ENCODE measurements at regions not wholly inside any gene's neighbourhood (a gene's known extent, or its start where the extent isn't known, plus 50 kb on each side); places are given as distances from the start of the nearest gene placed in this dataset.

- ATAC-seq (no peak), DNase-seq (no peak)
- CTCF ChIA-PET = no interaction called here
- Mint-ChIP-seq H3K4me1 (ENCODE audit: low read depth) (no peaks in the 10 kb centered on the region), H3K27ac (no peak overlapping the region), H3K4me3 (no peak overlapping the region), H3K27me3 (ENCODE audit: low read depth) (no peaks in the 10 kb centered on the region), H3K9me3 (ENCODE audit: insufficient read depth) (no peaks in the 10 kb centered on the region), H3K36me3 (ENCODE audit: low read depth) (no peaks in the 10 kb centered on the region)
- POLR2A ChIA-PET = no interaction called here
Observed at GRCh38 chr14:38431156-38431555, 175.3 kb upstream of the CLEC14A start.

DNA sequence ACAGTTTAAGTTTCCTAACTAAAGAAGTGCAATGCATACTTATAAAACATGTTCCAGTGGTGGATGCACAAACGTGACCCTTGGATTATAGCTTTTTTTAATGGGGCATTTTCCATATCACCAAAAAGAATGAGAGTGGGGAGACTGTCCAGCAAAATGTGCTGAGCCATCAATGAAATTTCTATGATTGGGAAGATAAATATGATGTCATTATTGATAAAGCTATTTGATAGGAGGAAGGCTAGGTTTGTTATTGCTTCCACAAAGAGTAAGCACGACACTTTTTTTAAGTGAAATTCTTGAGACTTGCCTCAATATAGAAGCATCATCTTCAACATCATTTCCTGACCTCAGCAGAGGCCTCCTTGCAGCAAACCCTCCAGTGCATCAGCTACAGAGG, 174.6 kb upstream of the CLEC14A start:
- CTCF ChIA-PET = interaction anchor here (1.3 kb wide), 1 partner anchor 11 kb away, joined by 3 read pairs; no protein-coding TSS in a partner anchor
- no peaks in the 10 kb centered on the region for H3K36me3 Mint-ChIP-seq (ENCODE audit: low read depth)
- H3K27ac Mint-ChIP-seq = no peak overlapping the region
- DNase-seq (no peak), ATAC-seq (no peak)
- no peaks in the 10 kb centered on the region for H3K27me3 Mint-ChIP-seq (ENCODE audit: low read depth)
- no peak overlapping the region for H3K4me3 Mint-ChIP-seq
- POLR2A ChIA-PET = no interaction called here
- H3K9me3 Mint-ChIP-seq (ENCODE audit: insufficient read depth) = no peaks in the 10 kb centered on the region
- H3K4me1 Mint-ChIP-seq (ENCODE audit: low read depth) = no peaks in the 10 kb centered on the region

DNA sequence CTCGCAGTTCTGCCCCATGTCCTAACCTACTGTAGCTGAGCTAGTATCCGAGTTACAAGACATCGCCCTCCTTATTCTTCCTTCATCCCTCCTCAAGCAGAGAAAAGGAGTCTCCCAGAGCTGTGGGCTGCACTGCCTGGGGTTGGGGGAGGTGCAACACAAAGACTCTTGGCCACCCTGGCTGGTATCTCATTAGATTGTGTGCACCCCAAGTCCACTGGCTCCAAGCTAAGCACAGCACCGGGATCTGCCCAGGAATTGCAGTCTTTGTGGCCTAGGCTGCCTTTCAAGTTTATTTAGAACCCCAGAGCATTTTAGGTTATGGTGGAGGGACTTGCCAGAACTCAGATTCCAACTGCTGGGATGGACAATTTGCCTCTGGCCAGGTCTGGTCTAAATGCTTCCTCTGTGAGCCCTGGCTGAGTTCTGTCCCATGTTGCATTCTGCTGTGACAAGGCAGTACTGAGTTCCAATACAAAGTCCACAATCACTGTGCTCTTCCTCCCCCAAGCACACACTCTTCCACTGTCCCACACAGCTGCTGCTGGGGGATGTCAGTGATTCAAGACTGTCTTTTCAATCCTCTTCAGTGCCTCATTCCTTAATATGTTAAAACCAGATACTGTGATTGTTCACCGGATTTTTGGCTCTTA, 169.6 kb upstream of the CLEC14A start:
- H3K36me3 Mint-ChIP-seq (ENCODE audit: low read depth) = no peaks in the 10 kb centered on the region
- ChIA-PET CTCF (no interaction called here), POLR2A (no interaction called here)
- no peak overlapping the region for H3K4me3 Mint-ChIP-seq
- no peak overlapping the region for H3K27ac Mint-ChIP-seq
- no peaks in the 10 kb centered on the region for H3K4me1 Mint-ChIP-seq (ENCODE audit: low read depth)
- H3K9me3 Mint-ChIP-seq (ENCODE audit: insufficient read depth) = peaks cover 10% of the 10 kb centered on the region
- H3K27me3 Mint-ChIP-seq (ENCODE audit: low read depth) = no peaks in the 10 kb centered on the region
- no peak for DNase-seq
- ATAC-seq = no peak

- H3K4me1 Mint-ChIP-seq (ENCODE audit: low read depth) = no peaks in the 10 kb centered on the region
- H3K27ac Mint-ChIP-seq = no peak overlapping the region
- H3K36me3 Mint-ChIP-seq (ENCODE audit: low read depth) = no peaks in the 10 kb centered on the region
- ChIA-PET CTCF (interaction anchor here (1.4 kb wide), 1 partner anchor 10 kb away, joined by 3 read pairs; no protein-coding TSS in a partner anchor), POLR2A (no interaction called here)
- peaks cover 10% of the 10 kb centered on the region for H3K9me3 Mint-ChIP-seq (ENCODE audit: insufficient read depth)
- ATAC-seq = no peak
- H3K27me3 Mint-ChIP-seq (ENCODE audit: low read depth) = no peaks in the 10 kb centered on the region
- DNase-seq = no peak
- H3K4me3 Mint-ChIP-seq = no peak overlapping the region
Observed at GRCh38 chr14:38420048-38420447, 164.2 kb upstream of the CLEC14A start.

DNA sequence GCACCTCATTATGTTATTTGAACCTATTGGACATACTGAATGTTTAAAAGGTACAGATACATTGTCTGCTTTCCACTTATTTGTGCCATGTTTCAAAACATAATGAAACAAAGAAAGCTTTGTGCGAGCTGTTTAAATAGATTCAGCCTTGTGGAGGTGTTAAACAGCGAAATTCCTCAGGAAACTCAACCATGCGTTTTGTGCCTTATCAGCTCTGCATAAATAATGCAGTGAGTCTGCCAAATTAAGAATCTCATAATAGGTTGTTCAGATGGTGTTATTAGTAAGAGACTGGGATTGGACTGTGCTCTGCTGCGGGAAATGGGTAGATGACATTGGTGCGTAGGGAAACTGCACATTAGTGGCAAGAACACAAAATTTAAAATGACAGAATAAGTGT, 163.7 kb upstream of the CLEC14A start:
- peaks cover 6% of the 10 kb centered on the region for H3K9me3 Mint-ChIP-seq (ENCODE audit: insufficient read depth)
- no peak overlapping the region for H3K4me3 Mint-ChIP-seq
- H3K27ac Mint-ChIP-seq = no peak overlapping the region
- DNase-seq (no peak), ATAC-seq (no peak)
- ChIA-PET POLR2A (no interaction called here), CTCF (interaction anchor here (1.4 kb wide), 1 partner anchor 10 kb away, joined by 3 read pairs; no protein-coding TSS in a partner anchor)
- H3K27me3 Mint-ChIP-seq (ENCODE audit: low read depth) = no peaks in the 10 kb centered on the region
- H3K36me3 Mint-ChIP-seq (ENCODE audit: low read depth) = no peaks in the 10 kb centered on the region
- no peaks in the 10 kb centered on the region for H3K4me1 Mint-ChIP-seq (ENCODE audit: low read depth)

DNA sequence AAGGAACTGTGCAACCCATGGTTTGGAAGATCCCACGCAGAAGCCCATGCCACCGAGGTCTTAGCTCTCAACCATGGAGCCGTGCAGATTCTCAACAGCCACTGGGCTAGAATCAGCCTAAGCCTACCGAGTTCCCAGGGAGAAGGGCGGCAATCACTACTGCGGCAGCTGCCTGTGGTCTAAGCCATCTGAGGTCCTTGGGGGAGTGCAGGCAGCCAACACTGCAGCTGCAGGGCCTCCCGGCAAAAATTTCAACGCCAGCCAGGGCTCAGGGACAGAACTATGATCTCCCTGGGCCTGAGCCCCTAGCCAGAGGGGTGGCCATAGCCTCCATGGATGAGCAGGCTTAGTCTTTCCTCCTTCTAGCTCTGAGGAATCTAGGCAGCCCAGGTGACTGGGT, 156.8 kb upstream of the CLEC14A start:
- no peaks in the 10 kb centered on the region for H3K9me3 Mint-ChIP-seq (ENCODE audit: insufficient read depth)
- DNase-seq (no peak), ATAC-seq (no peak)
- H3K4me3 Mint-ChIP-seq = no peak overlapping the region
- no peaks in the 10 kb centered on the region for H3K4me1 Mint-ChIP-seq (ENCODE audit: low read depth)
- POLR2A ChIA-PET = no interaction called here
- no peaks in the 10 kb centered on the region for H3K36me3 Mint-ChIP-seq (ENCODE audit: low read depth)
- no peak overlapping the region for H3K27ac Mint-ChIP-seq
- H3K27me3 Mint-ChIP-seq (ENCODE audit: low read depth) = no peaks in the 10 kb centered on the region
- CTCF ChIA-PET = no interaction called here

GRCh38 chr14:38410442-38410841, 154.5 kb upstream of the CLEC14A start:
- ATAC-seq = no peak
- POLR2A ChIA-PET = no interaction called here
- H3K9me3 Mint-ChIP-seq (ENCODE audit: insufficient read depth) = no peaks in the 10 kb centered on the region
- DNase-seq = no peak
- H3K36me3 Mint-ChIP-seq (ENCODE audit: low read depth) = no peaks in the 10 kb centered on the region
- CTCF ChIA-PET = interaction anchor here (0.6 kb wide), 1 partner anchor 34 kb away, joined by 3 read pairs; no protein-coding TSS in a partner anchor
- H3K27ac Mint-ChIP-seq = no peak overlapping the region
- H3K27me3 Mint-ChIP-seq (ENCODE audit: low read depth) = no peaks in the 10 kb centered on the region
- no peak overlapping the region for H3K4me3 Mint-ChIP-seq
- H3K4me1 Mint-ChIP-seq (ENCODE audit: low read depth) = no peaks in the 10 kb centered on the region

GRCh38 chr14:38409071-38409705, 153.3 kb upstream of the CLEC14A start:
- DNase-seq (no peak), ATAC-seq (no peak)
- Mint-ChIP-seq H3K4me3 (no peak overlapping the region), H3K27ac (no peak overlapping the region), H3K36me3 (ENCODE audit: low read depth) (no peaks in the 10 kb centered on the region), H3K4me1 (ENCODE audit: low read depth) (no peaks in the 10 kb centered on the region), H3K9me3 (ENCODE audit: insufficient read depth) (no peaks in the 10 kb centered on the region), H3K27me3 (ENCODE audit: low read depth) (no peaks in the 10 kb centered on the region)
- CTCF ChIA-PET = no interaction called here
- POLR2A ChIA-PET = no interaction called here

DNA sequence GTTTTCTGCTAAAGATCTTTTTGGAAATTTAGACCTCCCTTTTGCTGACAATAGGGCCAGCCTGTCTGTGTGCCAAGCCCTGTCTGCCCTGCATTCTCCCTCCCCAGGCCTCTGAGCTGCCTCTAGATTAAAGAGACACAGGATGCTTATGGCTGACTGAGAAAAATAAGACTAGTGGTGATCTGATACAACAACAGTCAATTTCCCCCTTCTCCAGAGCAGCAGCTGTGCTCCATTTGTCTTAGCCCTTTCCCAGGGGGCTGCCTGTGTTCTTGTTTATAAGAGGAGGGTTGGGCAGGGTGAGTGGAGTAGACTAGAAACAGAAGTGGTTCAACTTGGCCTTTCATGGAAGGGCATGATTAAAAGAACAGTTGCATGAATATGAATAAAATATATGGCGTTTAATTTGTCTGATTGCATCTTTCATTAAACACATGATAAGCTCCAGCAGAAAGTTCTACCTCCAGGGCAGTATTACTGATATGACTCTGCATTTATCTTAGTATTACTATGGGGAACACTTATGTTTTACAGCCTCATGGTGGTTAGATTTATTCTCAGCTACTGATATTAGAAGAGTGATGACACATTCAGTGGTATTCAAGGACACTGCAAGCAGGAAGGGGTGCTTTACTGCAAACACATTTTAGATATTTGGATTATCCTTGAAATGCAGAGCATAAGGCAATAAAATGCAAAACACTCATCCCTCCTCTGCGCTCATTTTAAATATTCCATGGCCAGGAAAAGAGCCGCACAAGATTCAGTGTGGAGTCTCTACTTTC, 150.2 kb upstream of the CLEC14A start:
- H3K9me3 Mint-ChIP-seq (ENCODE audit: insufficient read depth) = no peaks in the 10 kb centered on the region
- CTCF ChIA-PET = no interaction called here
- no peak overlapping the region for H3K4me3 Mint-ChIP-seq
- H3K36me3 Mint-ChIP-seq (ENCODE audit: low read depth) = no peaks in the 10 kb centered on the region
- POLR2A ChIA-PET = no interaction called here
- ATAC-seq (no peak), DNase-seq (no peak)
- no peak overlapping the region for H3K27ac Mint-ChIP-seq
- H3K27me3 Mint-ChIP-seq (ENCODE audit: low read depth) = peaks cover 3% of the 10 kb centered on the region
- no peaks in the 10 kb centered on the region for H3K4me1 Mint-ChIP-seq (ENCODE audit: low read depth)

- no peaks in the 10 kb centered on the region for H3K36me3 Mint-ChIP-seq (ENCODE audit: low read depth)
Observed at GRCh38 chr14:38404616-38405015, 148.7 kb upstream of the CLEC14A start.

GRCh38 chr14:38404100-38404541, 148.2 kb upstream of the CLEC14A start:
- H3K27ac Mint-ChIP-seq = no peak overlapping the region
- H3K36me3 Mint-ChIP-seq (ENCODE audit: low read depth) = no peaks in the 10 kb centered on the region
- no peak overlapping the region for H3K4me3 Mint-ChIP-seq
- ATAC-seq = no peak
- peaks cover 3% of the 10 kb centered on the region for H3K27me3 Mint-ChIP-seq (ENCODE audit: low read depth)
- ChIA-PET POLR2A (no interaction called here), CTCF (no interaction called here)
- H3K9me3 Mint-ChIP-seq (ENCODE audit: insufficient read depth) = no peaks in the 10 kb centered on the region
- H3K4me1 Mint-ChIP-seq (ENCODE audit: low read depth) = no peaks in the 10 kb centered on the region
- no peak for DNase-seq

More at GRCh38 chr14:38404616-38405015, 148.7 kb upstream of the CLEC14A start:
- ChIA-PET POLR2A (no interaction called here), CTCF (no interaction called here)
- Mint-ChIP-seq H3K4me3 (no peak overlapping the region), H3K27me3 (ENCODE audit: low read depth) (peaks cover 3% of the 10 kb centered on the region), H3K27ac (no peak overlapping the region), H3K9me3 (ENCODE audit: insufficient read depth) (no peaks in the 10 kb centered on the region), H3K4me1 (ENCODE audit: low read depth) (no peaks in the 10 kb centered on the region)
- ATAC-seq (no peak), DNase-seq (no peak)

DNA sequence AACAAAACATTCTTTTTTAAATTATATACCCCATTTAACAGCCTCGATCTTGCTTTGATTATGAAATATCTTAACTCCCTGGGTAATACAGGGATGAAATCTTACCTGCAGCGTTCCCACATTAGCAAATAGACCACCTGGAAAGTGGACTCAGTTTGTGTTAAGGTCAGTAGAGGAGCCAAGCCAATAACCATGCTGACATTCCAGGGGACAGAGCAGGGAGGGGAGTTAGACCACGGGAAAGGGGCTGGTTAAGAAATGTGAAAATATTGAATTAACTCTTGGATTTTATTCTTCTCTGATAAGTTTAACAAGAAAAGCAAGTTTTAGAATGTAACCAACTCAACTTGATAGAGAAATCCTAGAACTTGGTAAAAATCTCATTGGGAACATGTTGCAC, 144.9 kb upstream of the CLEC14A start:
- H3K27me3 Mint-ChIP-seq (ENCODE audit: low read depth) = peaks cover 3% of the 10 kb centered on the region
- no peak overlapping the region for H3K4me3 Mint-ChIP-seq
- DNase-seq = no peak
- POLR2A ChIA-PET = no interaction called here
- CTCF ChIA-PET = no interaction called here
- no peaks in the 10 kb centered on the region for H3K9me3 Mint-ChIP-seq (ENCODE audit: insufficient read depth)
- H3K4me1 Mint-ChIP-seq (ENCODE audit: low read depth) = no peaks in the 10 kb centered on the region
- no peak overlapping the region for H3K27ac Mint-ChIP-seq
- no peak for ATAC-seq
- H3K36me3 Mint-ChIP-seq (ENCODE audit: low read depth) = no peaks in the 10 kb centered on the region
